NB4 (cell line): ENCODE measurements at regions not wholly inside any gene's neighbourhood (a gene's known extent, or its start where the extent isn't known, plus 50 kb on each side); places are given as distances from the start of the nearest gene placed in this dataset.

ENCODE experiments used
- CTCF ChIP-seq: IDR thresholded peaks from one replicate; pipeline ENCODE4 v1.5.1; 2012; ENCODE audit warnings: low read depth, low read length
- POLR2A ChIP-seq: IDR thresholded peaks from 2 replicates; pipeline ENCODE4 v1.6.1; 2011; ENCODE audit warnings: mild to moderate bottlenecking; ENCODE audit not compliant: insufficient read length; ENCODE audit errors: extremely low read depth

- TF ChIP-seq POLR2A = no peak
- no peak for TF ChIP-seq CTCF
Measured at GRCh38 chr15:66981771-66982170, 83.6 kb upstream of the SMAD3 start.
